Right atrium auricular region (tissue), 2 donors: ENCODE measurements at regions not wholly inside any gene's neighbourhood (a gene's known extent, or its start where the extent isn't known, plus 50 kb on each side); places are given as distances from the start of the nearest gene placed in this dataset.

Experiments used
- DNase-seq: peaks from one replicate; pipeline ENCODE4 v3.0.0-alpha.2; 2019; ENCODE audit warnings: low spot score
- H3K27ac ChIP-seq, 2 donors: fragments of 200-600 bp; sonication (generic); 1 replicate in 1 of 2; 2 replicates in 1 of 2; pipeline ENCODE4 v1.5.1; 2016 to 2019
- H3K27me3 ChIP-seq, 2 donors: fragments of 200-600 bp; sonication (generic); one replicate each; pipeline versions ENCODE4 v1.5.1 to v1.6.0; 2017 to 2019
- H3K36me3 ChIP-seq: fragments of 200-600 bp; sonication (generic); one replicate; pipeline ENCODE4 v1.5.1; 2016
- H3K4me1 ChIP-seq, 2 donors: fragments of 200-600 bp; sonication (generic); one replicate each; pipeline versions ENCODE4 v1.5.1 to v1.6.0; 2017 to 2019
- H3K4me3 ChIP-seq, 2 donors: fragments of 200-600 bp; sonication (generic); 1 replicate in 1 of 2; 2 replicates in 1 of 2; pipeline ENCODE4 v1.5.1; 2017 to 2019; ENCODE audit warnings: mild to moderate bottlenecking in 1 of 2, moderate library complexity in 1 of 2
- H3K9me3 ChIP-seq, 2 donors: fragments of 200-600 bp; sonication (generic); one replicate each; pipeline ENCODE4 v1.5.1; 2019
- CTCF ChIP-seq, 2 donors: fragments of 200-600 bp; sonication (generic); IDR thresholded peaks; one replicate each; pipeline ENCODE4 v1.5.1; 2019; ENCODE audit warnings: antibody characterized with exemption in 2 of 2

- Histone ChIP-seq H3K36me3 (no peaks in the 10 kb centered on the region), H3K4me3 (no peak overlapping the region), H3K4me1 (no peaks in the 10 kb centered on the region), H3K9me3 (no peaks in the 10 kb centered on the region), H3K27me3 (no peaks in the 10 kb centered on the region), H3K27ac (no peak overlapping the region)
- DNase-seq = no peak
- no peak for TF ChIP-seq CTCF (IDR thresholded peaks at IDR 0.05)
These were observed 441.5 kb downstream of the HTR1B start for GRCh38 chr6:77021778-77022177.

DNA sequence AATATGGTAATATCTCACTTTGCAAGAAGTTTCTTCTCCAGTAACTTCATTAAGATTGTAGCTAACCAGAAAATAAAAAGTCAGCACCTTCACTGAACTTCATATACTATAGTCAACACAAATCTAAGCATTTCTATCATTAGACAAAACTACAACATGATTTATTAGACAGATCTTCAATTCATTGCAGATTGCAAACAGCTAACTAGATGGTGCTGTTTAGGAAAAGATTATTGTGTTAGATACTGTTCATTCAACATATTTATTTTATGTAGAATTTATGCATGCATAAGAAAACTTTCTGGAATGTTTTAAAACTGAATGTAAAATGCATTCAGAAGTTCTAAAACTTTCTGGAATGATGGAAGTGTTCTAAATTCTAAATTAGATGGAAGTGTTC, 442.1 kb downstream of the HTR1B start:
- DNase-seq = no peak
- no peaks in the 10 kb centered on the region for H3K27me3 ChIP-seq
- H3K36me3 ChIP-seq = no peaks in the 10 kb centered on the region
- no peaks in the 10 kb centered on the region for H3K4me1 ChIP-seq
- no peak overlapping the region for H3K27ac ChIP-seq
- H3K4me3 ChIP-seq = no peak overlapping the region
- no peaks in the 10 kb centered on the region for H3K9me3 ChIP-seq
- TF ChIP-seq CTCF (IDR thresholded peaks at IDR 0.05) = no peak

DNA sequence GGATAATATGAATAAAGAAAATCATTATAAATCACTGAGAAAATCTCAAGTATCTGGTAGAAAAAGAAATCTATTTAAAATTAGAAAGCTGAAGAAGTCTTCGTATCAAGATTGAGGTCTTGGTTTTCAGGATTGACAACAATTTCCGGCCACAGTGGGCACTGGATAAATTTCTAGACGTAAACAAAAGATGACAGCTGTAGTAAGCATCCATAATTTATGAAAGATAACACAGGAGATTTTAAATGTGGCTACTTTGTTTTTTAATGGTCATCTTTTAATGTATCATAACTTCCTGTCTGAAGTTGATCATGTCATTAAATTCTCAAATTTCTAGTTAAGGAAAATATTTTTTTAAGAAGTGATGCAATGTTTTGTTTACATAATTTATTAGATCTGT, 444.2 kb downstream of the HTR1B start:
- H3K36me3 ChIP-seq = no peaks in the 10 kb centered on the region
- no peak overlapping the region for H3K27ac ChIP-seq
- no peak for TF ChIP-seq CTCF (IDR thresholded peaks at IDR 0.05)
- H3K27me3 ChIP-seq = no peaks in the 10 kb centered on the region
- H3K4me1 ChIP-seq = no peaks in the 10 kb centered on the region
- no peaks in the 10 kb centered on the region for H3K9me3 ChIP-seq
- H3K4me3 ChIP-seq = no peak overlapping the region
- no peak for DNase-seq

- no peak for TF ChIP-seq CTCF (IDR thresholded peaks at IDR 0.05)
- Histone ChIP-seq H3K36me3 (no peaks in the 10 kb centered on the region), H3K4me1 (no peaks in the 10 kb centered on the region), H3K4me3 (no peak overlapping the region), H3K27me3 (no peaks in the 10 kb centered on the region), H3K9me3 (no peaks in the 10 kb centered on the region), H3K27ac (no peak overlapping the region)
- no peak for DNase-seq
These were observed 445.8 kb downstream of the HTR1B start for GRCh38 chr6:77017537-77017936.

DNA sequence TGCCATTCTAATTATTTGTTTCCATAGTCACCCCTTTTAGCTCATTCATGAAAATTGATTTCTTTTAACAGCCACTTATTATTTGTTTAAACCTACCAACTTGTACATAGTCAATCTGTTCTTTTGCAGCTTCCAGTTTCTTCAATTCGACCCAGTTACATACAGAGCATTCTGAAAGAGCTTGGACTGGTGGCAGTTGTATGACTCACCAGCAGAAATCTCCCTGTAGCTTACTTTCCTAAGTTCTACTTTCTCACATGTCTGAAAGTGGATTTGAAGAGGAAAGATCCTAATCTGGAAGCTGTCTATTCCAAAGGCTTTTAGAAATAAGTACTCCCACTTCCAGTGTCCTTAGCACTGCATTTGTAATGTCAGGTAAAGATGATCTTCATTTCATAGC, 447.9 kb downstream of the HTR1B start:
- TF ChIP-seq CTCF (IDR thresholded peaks at IDR 0.05) = no peak
- Histone ChIP-seq H3K4me3 (no peak overlapping the region), H3K4me1 (no peaks in the 10 kb centered on the region), H3K36me3 (no peaks in the 10 kb centered on the region), H3K27me3 (no peaks in the 10 kb centered on the region), H3K9me3 (no peaks in the 10 kb centered on the region), H3K27ac (no peak overlapping the region)
- DNase-seq = no peak

GRCh38 chr6:77011929-77012545, 451.3 kb downstream of the HTR1B start:
- H3K36me3 ChIP-seq = no peaks in the 10 kb centered on the region
- no peaks in the 10 kb centered on the region for H3K4me1 ChIP-seq
- no peak overlapping the region for H3K27ac ChIP-seq
- H3K27me3 ChIP-seq = no peaks in the 10 kb centered on the region
- TF ChIP-seq CTCF (IDR thresholded peaks at IDR 0.05) = no peak
- no peak for DNase-seq
- H3K9me3 ChIP-seq = peaks cover 0 to 2% of the 10 kb centered on the region in 2 donors
- no peak overlapping the region for H3K4me3 ChIP-seq
